Left ventricle myocardium superior (tissue), 1 donor: ENCODE measurements at regions not wholly inside any gene's neighbourhood (a gene's known extent, or its start where the extent isn't known, plus 50 kb on each side); places are given as distances from the start of the nearest gene placed in this dataset.

ENCODE experiments used
- ATAC-seq: fragments of 200-7000 bp; cut with Tn5 transposase; one replicate; pipeline ENCODE4 v1.9.1; 2020; ENCODE audit warnings: mild to moderate bottlenecking, moderate library complexity
- DNase-seq: peaks from one replicate; pipeline ENCODE4 v3.0.0-alpha.2; 2020
- intact Hi-C: fragments of 100-400 bp; cut with micrococcal nuclease; formaldehyde crosslinking; loops from one replicate; pipeline ENCODE4 v1.11.0; 2022
- donor health status: DM: no; HTN: yes; CAD: no; lungs with severe emphysema.

DNA sequence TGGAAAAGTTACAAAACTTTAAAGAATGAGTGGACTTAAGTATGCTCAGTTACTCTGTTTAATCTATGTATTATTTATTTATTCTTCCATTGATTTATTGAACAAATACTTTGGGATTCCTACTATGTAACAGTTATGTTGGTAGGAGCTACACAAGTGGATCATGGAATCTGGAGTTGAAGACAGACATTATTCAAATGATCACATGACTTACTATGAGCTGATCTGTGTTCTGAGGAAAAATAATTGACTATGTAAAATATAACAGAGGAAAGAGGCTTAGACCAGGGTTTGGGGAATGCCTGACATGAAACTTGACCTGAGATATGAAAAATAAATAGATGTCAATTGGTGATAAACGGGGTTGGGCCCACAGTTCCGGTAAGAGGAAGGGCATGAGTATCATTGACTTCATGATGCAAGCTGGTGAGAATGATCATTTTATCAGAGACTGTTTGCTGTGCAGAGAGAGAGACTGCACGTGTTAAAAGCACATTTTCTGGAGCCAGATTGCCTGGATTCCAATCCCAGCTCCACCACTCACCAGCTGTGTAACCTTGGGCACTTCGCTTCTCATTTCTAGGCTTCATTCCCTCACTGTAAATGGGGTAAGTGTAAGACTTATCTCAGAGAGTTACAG is 179.0 kb downstream of the SPCS3 start:
- intact Hi-C loops: no loop called here
- ATAC-seq (no peak), DNase-seq (no peak)

DNA sequence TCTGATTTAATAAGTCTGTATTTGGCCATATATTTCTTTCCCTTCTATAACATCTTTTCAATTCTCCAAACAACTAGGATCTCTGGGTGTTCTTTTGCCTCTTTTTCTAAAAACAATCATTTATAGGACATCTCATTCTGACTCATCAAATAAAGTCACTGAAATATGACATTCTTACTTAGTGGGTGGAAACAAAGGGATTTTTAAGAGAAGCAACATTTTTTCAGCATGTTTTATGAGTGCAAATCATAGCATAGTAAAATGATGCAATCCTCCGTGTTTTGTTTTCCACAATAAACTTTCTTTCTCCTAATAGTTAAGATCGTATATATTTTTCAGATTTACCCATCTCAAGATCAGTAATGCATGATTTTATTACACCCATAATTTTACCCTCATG is 179.8 kb downstream of the SPCS3 start:
- DNase-seq: no peak
- ATAC-seq: no peak
- intact Hi-C loops: no loop called here

DNA sequence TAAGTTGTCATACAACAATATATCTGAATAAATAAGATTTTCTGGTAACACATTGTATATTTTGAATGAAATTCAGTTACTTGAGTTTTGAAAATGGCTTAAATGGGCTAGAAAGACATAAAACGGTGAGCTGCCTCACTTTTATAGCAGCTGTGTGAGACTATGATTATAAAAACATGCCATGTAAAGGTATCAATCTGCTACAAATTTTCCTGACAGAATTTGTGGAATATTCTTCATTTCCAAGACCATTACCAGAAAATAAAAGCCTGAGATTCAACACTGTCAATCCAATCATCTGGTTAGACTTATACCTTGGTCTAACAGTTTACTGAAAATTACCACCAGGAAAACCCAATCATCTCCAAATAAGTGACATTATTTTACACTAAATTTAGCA is 181.1 kb downstream of the SPCS3 start:
- intact Hi-C loops: no loop called here
- no peak for ATAC-seq
- DNase-seq: no peak

DNA sequence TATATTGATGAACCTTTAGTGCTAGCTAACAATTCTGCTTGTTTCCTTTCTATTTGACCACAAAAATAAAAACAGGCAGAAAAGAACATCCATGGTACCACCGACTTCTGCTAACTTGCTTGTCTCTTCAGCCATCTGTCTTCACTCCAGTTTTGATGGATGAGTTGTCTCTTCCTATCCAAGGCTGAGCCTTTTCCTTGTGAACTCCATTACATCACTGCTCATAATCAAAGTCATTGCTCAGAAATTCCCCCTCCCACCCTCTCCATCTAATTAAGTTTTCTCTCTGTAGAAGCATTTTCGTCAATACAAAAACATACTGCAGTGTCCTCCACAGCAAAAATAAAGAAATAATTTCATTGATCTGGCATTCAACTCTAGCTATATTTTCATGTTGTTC is 184.4 kb downstream of the SPCS3 start:
- intact Hi-C loops: no loop called here
- DNase-seq (no peak), ATAC-seq (no peak)

DNA sequence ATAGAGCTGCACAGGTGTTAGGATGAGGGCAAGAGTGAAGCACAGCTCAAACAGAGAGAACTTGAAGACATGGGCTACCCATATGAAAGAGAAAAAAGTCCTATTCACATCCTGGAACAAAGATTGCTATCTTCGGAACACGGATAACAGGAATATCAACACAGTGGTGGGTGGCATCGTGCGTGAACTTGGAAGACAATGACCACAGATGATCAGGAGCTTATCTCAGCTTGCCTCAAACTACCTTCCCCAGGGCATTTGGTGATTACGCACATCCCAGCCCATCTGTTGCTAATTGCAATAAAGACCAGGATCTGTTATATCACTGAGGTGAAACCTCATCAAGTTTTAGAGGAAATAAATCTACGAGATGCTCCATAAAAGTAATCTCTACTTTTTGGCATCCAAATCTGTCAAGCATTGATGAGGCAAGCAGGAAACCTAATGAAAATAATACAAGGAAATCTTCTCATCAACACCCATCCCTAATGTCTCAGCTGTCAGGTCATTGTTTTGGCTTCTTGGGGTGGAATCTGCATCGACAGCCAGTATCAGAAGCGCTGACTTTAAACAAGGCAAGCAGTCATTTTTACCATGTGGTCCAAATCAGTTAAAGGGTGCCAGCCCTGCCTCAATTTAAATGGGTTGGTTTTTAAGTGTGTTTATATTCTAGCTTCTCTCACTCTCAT is 188.2 kb downstream of the SPCS3 start:
- intact Hi-C loops: no loop called here
- DNase-seq (no peak), ATAC-seq (no peak)

DNA sequence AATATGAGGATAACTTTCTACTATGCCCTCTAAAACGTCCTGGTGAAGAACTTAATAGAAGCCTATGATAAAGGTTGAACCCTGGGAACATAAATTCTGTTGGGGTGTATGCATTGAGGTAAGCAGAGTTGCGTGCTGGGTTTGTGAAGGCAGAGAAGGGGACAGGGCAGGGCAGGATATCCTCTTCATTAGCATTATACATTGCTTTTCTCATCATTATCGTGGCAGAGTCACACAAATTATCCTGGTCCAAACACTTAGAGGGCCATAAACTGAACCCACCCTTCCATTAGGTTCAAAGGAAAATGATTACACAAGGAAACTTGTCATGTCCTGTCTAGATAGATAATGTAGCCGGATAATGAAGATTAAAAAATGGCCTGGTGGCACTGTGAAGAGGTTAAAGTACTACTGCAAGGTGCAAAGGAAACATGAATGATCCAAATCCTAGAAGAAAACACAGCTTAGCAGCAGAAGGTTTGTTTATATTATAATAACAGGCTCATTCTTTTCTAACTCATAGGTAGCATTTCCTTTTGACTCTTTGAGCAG is 189.1 kb downstream of the SPCS3 start:
- ATAC-seq (peak; percentile 52), DNase-seq (no peak)
- intact Hi-C loops: no loop called here

DNA sequence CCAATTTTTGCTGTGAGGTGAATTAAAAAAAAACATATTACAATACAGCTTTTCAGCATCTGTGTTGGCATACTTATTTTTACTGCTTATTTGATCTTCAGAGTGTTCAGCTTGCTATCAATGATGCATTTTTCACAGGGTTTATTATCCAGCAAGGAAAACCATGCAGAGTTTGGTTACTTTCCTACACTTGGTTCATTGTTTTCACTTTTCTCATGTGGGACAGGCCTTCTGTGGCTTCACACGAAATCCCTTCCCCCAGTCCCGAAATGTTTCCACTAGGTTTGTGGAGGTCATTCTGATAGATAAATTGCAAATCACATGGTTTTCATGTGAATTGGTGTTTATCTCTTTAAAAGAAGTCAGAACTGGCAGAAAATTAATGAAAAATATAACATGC is 205.8 kb downstream of the SPCS3 start:
- intact Hi-C loops: no loop called here
- DNase-seq: no peak
- no peak for ATAC-seq

DNA sequence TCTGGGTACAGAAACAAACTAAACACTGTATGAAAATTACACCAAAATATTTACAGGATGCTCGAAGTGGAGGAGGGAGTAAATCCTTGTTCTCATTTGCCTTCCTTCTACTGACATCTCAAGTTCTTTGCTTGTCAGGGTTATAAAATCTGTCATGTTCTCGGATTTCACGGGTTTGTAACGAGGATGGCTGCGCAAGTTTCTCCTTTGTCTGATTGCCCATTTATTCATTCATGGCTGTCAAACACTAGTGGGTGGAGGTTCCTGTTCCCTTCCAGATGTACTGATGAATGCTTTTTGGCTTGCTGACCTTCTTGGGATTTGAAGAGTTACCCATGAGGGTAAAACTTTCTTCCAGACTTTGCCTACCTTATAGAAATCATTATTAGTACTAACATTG is 206.9 kb downstream of the SPCS3 start:
- ATAC-seq (no peak), DNase-seq (no peak)
- intact Hi-C loops: no loop called here

DNA sequence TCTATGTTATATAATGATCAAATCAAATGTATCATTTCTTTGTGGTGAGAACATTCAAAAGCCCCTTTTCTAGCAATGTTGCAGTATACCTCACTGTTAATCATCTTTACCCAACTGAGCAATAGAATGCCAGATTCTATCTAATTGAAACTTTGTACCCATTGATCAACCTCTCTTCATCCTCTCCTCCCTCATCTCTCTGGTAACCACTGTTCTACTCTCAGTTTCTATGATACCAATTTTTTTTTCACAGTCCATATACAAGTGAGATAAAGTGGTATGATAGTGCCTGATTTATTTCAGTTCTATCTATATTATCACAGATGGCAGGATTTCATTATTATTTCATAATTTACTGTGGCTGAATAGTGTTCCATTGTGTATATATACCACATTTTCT is 209.8 kb downstream of the SPCS3 start:
- intact Hi-C loops: no loop called here
- DNase-seq (no peak), ATAC-seq (no peak)

DNA sequence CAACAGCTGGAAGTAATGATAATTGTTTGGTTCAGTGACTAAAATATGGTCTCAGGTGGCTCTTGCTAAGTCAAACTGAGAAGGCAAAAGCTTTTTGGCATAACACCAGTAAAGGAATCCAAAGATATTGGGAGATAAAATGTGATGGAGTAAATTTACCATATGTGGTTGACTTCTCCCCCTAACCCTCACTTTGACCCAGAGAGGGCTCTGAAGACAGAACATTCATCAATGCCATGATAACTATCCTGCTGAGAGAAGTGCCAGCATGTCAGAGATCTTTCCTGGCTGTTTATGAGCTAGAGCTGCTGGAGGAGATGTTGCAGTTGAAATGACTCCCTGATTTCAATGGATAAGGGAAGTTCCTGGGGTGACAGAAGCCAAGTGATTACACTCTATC is 213.4 kb downstream of the SPCS3 start:
- DNase-seq: no peak
- intact Hi-C loops: no loop called here
- no peak for ATAC-seq

DNA sequence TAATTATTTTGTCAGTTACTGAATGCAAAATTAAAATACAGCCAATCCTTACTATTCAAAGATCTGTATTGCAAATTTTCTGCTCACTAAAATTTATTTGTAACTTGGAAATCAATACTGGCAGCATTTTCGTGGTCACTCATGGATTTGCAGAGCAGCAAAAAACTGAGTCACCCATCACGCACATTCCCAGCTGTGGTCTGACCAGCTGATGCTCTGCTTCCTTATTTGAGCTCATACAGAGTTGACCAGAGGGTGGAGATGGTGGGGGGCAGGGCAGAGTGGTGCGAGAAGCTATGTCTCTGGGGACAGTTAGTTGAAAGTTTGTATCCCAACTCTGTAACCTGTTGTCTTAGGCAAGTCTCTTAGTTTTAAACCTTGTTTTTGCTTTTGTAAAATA is 214.8 kb downstream of the SPCS3 start:
- no peak for ATAC-seq
- no peak for DNase-seq
- intact Hi-C loops: no loop called here

DNA sequence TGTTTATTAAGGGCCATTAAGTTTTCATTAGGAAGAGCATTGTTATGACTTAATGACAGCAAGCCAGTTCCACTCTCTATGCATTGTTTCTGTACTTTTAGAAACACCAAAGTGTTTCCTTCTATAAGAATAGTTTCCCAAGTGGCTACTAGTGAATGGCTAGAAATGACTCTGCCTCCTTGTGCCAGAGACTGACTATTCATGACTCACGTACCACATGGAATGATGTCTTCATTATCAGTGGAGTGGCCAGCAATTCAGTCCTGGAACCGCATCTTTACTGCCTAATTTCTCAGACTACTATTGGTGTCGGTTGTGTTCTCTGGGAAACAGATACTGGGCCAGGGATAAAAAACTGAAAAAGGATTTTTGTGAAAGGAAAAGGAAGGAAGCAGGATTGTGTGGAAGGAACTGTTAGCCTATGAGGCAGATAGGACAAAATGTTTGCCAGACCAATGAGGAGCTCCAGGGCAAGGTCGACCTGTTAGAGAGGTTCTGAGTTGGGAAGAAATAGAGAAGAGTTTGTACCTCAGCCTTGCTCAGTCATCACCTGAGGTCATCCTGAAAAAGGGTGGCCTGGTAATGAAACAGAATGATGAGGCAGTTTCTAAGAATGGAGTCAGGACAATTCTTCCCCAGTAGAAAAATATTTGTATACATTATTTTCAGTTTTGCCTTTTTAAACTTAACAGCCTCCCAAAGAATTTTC is 218.6 kb downstream of the SPCS3 start:
- DNase-seq (no peak), ATAC-seq (no peak)
- intact Hi-C loops: no loop called here

DNA sequence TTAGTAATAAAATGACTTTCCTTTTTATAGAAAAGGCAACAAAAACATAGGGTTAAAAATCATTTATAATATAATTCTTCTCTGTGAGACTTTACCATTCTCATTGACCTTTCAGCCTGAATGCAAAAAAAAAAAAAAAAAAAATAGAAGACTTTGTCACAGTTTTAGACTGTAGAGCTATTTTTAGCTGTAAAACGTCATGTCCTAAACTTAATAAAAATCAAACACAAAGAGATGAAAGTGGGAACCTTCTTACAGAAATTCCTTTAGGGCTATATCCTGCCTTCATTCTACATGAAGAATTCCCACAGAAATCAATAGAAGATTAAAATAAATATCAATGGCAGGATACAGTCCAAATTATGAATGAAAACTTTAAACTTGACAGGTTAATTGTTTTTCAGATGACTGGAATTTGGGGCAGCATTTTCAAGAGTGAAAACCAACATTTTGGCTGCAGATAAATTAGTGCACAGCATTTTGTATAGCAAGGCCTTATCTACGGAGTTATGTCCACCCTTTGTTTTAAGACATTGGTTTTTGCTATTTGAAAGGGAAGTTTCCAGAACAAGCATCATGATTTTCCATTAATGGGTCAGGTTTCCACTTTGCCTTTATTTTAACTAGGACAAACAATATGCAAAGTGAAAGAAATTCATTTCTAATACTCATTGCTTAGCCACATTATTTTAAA is 219.5 kb downstream of the SPCS3 start:
- intact Hi-C loops: no loop called here
- ATAC-seq (no peak), DNase-seq (no peak)

DNA sequence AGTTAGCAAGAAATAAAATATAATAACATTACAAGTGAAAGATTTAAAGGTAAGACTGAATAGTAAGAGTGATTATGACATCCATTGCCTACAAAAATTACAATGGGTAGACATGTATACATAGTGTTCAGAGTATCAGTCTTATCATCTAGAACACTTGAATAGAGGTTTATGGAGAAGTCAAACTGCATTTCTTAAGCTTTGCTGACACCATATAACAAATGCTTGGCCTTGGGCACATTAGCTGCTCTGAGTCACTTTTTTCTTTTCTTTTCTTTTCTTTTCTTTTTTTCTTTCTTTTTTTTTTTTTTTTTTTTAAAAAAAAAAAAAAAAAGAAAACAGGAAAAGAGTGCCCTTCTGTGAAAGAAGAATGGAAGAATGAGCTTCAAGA is 220.0 kb downstream of the SPCS3 start:
- intact Hi-C loops: no loop called here
- ATAC-seq (no peak), DNase-seq (no peak)

DNA sequence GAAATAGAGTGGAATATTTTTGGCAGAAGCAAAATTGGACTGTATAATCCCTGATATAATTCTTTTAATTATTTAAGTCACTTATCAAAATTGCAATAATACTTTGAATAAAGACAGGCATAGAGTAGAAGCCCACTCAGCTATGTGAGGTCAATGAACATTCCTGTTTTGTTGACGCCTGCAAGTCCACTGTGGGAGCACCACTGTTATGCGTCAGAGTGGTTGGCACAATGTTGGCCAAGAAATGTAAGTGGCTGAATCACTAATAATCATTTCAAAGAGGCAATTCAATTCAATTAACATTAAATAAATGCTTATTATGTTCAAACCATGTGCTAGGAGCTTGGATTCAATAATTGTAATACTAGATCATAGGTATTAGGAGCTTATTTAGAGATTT is 221.0 kb downstream of the SPCS3 start:
- ATAC-seq (no peak), DNase-seq (no peak)
- intact Hi-C loops: no loop called here

DNA sequence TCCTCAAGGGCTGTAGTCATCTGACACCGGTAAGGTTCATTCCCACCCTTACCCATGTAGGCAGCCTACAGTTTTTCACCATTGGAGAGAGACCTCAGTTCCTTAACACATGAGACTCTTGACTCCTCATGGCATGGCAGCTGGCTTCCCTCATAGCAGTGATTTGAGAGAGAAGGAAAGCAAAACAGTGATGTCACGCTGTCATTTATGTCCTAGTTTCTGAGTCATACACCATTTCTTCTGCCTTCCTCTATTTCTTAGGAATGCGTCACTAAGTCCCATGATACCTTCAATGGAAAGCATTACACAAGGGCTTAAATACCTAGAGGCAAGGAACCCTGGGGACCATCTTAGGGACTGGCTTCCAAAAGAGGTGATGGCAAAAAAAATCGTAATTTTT is 226.1 kb downstream of the SPCS3 start:
- no peak for DNase-seq
- intact Hi-C loops: no loop called here
- ATAC-seq: no peak

DNA sequence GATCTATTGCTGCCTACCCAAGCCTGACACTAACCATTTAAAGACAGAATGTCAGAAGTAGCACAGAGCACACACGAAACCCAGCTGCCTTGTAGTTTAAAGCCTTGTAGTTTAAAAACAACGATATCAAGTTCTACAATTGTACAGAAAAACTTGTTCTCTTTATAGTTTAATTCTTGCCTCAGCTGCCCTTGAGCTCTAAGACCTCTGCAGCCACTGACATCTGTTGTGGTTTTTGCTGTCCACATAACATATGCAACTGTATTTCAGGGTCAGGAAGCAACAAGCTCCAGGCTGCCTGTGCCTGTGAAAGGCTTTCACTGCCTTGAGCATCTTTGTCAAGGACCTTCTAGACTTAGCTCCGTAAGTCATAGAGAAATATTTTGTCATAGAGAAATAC is 227.2 kb downstream of the SPCS3 start:
- intact Hi-C loops: no loop called here
- no peak for ATAC-seq
- no peak for DNase-seq

DNA sequence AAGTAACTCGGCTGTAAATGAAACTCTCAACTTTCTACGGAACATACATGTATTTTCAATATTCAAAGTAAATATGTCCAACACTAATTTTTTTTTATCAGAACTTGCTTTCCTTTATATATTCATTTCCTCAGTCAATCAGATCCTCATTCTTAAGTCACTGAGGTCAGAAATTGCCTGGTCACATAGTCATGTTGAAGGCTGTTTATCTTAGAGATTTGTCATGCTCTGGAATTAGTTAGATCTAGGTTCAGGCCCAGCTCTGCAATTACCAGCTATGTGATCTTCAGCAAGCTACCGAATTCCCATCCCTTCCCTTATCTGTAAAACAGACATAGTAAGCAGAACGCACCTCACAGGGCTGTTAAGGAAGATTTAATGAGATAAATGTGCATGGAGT is 228.8 kb downstream of the SPCS3 start:
- no peak for DNase-seq
- no peak for ATAC-seq
- intact Hi-C loops: no loop called here

DNA sequence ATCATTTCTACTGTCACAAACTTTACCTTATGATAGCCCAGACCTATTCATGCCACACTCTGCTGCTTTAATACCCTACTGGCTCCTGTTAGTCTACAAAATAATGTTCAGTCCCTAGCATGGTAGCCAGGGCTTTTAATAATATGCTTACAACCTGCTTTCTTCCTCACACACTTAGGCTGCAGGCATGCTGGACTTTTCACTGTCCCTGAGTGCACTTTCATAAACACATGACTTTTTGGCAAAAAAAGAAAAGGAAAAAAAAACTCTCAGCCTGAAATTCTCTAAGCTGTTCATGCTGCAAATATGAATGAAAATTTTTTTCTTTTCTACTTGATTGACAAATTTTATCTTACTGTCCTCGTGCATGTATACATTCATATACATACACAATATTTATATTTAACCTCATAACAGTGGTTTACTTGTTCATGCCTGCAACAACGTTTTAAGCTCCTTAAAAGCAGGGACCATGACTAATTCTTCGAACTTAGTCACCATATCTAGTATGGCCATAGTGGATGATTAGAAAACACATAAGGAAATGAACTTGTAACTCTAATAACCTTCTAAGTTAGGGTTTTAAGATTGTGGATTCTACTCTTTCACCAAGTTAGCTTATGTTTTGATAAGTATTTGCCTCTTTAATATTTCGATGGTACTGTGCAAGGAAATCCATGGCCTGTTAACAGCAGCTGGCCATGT is 229.5 kb downstream of the SPCS3 start:
- ATAC-seq (no peak), DNase-seq (no peak)
- intact Hi-C loops: no loop called here

DNA sequence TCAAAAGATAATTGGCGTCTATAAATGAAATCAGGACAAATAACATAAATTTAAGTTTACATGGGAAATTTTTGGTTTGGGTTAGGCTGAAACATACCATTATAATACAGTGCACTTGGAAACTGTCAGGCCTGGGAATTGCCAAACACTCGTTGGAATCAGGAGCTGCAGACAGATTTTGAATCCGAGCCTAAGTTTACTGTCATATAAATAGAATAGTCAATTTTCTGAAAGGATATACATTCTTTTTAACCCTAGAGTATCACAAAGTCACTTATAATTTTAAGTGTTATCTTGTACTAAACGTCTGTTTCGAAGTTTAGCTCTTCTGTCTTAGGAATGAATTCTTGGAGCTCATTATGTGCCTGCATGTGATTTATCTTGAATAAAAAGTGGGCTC is 234.1 kb downstream of the VEGFC start:
- intact Hi-C loops: no loop called here
- DNase-seq: no peak
- ATAC-seq: no peak
